GM12872 (cell line): ENCODE measurements at regions not wholly inside any gene's neighbourhood (a gene's known extent, or its start where the extent isn't known, plus 50 kb on each side); places are given as distances from the start of the nearest gene placed in this dataset.

Experiments
- TF ChIP-seq, protein P1 (sequence below): IDR thresholded peaks from 3 replicates; pipeline ENCODE4 v1.5.1; 2011; ENCODE audit warnings: low read depth, mild to moderate bottlenecking, low read length, moderate library complexity; ENCODE audit not compliant: insufficient read depth

DNA sequence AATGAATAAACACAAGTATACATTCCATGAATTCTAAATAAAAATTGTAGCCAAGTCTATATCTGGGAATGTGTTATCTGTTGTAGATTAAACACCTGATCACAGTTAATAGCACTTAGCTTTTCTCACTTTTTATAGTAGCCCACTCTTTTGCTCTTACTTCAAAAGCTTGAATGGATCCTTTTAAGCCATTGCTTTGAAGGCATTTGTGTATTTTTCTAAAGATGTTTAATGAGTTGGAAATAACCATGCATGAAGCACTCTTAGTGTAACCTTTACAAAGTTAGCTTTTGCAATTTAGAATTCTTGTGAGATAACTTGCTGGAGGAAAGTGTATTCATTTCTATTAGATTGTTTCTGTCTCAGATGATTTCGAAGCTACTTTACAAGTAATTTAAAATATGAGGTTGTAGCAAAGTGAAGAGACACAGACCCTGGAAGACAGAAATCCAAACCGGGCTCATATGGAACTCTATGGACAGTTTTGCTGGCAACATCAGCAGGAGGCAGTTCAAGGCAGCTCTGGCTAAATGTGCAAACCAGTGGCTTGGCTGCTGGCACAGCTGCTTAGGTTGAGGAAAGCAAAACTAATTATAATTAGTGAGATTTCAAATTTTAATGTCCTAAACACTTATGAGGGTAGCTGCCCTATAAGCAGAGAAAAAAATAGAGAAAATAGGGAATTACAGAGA lies 469.8 kb upstream of the ZEB2 start:
- TF ChIP-seq, protein P1, sequence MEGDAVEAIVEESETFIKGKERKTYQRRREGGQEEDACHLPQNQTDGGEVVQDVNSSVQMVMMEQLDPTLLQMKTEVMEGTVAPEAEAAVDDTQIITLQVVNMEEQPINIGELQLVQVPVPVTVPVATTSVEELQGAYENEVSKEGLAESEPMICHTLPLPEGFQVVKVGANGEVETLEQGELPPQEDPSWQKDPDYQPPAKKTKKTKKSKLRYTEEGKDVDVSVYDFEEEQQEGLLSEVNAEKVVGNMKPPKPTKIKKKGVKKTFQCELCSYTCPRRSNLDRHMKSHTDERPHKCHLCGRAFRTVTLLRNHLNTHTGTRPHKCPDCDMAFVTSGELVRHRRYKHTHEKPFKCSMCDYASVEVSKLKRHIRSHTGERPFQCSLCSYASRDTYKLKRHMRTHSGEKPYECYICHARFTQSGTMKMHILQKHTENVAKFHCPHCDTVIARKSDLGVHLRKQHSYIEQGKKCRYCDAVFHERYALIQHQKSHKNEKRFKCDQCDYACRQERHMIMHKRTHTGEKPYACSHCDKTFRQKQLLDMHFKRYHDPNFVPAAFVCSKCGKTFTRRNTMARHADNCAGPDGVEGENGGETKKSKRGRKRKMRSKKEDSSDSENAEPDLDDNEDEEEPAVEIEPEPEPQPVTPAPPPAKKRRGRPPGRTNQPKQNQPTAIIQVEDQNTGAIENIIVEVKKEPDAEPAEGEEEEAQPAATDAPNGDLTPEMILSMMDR: no peak

DNA sequence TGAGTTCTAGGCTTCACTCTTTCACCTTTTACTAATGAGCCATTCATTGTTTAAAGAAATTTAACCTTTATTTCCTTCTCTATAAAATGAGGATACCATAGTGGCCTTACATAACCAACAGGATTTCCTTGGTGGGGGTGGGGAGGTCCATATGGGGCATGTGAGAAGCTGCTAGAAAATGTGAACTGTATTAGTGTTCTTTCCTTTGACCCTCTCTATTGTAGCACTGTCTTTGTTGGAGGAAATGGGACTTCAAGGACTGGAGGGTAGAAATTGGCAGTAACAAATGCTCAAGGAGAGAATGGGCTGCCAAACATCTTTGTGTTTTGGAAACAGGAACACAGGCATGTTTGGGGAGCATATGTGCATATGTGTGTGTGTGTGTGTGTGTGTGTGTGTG lies 468.7 kb upstream of the ZEB2 start:
- TF ChIP-seq, protein P1: no peak

DNA sequence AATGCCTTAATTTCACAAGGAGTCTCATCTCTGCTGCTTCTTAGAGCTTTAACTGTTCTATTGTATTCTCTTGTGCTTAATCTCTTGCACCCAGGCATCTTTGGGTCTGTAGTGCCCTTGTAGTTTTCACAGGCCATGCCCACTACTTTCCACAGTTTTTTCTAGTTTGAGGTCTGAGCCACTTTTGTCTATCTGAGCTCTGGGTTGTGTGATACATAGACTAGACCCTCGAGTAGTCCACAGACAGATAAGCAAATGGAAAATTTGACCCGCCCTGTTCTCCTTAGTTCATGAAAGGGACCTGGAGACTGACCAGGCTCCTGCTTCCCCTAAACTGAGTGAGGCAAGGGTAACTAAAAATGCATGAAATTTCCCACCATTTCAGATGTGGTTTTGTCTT lies 466.8 kb upstream of the ZEB2 start:
- TF ChIP-seq, protein P1: no peak

DNA sequence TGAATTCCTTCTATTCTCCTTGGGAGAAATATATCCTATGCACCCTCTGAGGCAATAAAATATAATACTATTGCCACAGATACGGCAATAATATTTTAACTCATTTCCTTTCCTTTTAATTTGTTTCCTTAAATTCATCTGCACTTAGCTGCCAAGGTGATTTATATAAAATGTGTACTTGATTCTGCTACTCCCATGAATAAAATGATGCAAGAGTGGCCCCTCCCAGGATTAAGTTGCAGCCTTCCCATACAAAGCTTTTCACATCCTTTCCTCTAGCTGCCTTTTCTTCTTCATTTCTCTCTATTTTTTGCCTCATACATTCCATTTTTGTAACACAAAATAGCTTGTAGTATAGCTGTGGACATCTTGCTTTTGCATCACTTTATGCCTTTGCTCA lies 464.1 kb upstream of the ZEB2 start:
- TF ChIP-seq, protein P1: no peak

DNA sequence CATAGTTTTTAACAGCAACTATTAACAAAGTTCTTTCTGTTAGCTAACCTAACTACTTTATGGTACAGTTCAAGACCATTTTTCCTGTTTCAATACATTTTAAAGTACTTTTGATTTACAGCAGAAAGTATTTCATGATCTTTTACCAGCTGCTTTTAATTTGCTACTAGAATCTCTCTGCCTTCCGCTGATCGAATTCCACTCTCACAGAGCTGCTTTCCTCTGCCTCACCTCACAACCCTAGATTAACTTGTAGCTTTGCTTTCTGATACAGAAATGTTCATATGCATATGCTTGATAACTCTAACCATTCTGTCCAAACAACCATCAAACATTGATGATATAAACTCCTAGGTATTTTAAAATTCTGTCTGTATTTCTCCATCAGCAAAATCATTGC lies 463.2 kb upstream of the ZEB2 start:
- TF ChIP-seq, protein P1: no peak

DNA sequence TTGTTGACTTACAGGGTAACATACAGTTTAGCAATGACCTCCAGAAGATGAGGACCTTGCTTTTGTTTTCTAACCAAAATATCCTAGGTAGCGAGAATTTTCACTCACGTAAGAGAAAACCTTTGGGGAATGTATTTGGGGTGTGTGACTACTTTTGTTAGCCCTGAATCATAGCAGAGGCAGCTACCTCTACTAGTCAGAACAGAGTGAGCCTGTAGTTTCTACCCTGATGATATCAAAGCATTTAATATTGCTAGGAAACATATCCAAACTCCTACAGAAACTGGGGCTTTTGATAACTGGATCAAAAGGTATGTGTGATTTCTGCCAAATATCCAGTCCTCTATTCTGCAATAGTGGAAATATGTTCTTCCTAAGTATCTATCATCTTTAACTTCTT lies 462.6 kb upstream of the ZEB2 start:
- TF ChIP-seq, protein P1: no peak

DNA sequence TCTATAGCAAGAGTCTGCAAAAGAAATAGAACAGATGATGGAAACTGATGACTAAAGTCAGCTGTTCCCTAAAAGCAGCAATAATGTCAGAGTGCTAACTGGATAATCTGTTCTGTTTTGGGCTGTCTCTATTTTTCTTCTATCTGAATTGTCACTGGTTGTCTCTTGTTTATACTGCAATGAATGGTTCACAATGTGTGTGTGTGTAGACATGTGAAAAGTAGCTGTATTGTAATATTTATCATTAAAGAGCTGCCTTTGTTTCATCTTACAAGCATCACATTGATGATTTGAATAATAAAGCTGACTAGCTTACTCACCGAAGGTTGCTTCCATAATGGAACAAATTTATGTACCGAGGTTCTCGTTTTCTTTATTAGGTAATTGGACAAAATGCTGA lies 456.0 kb upstream of the ZEB2 start:
- TF ChIP-seq, protein P1: no peak

DNA sequence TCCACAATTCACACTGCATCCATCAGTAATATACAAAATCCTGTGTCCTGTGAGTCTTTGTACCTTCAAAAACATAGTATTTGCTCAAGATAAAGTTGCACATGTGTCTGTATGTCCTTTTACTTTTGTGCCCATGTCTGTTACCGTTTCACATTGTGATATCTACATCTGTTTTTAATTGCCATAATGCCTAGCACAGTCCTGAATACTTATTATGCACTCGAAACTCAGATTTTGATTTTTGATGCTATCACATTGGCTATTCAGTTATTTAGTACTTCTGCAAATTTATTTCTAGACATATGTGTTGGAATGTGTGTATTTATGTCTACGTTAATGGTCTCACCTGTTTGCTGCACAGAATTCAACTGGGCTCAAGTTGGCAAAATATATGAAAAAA lies 452.8 kb upstream of the ZEB2 start:
- TF ChIP-seq, protein P1: no peak
